SK-N-SH treated with all-trans-retinoic acid at 6 μM for 48 hours (cell line): ENCODE measurements at regions not wholly inside any gene's neighbourhood (a gene's known extent, or its start where the extent isn't known, plus 50 kb on each side); places are given as distances from the start of the nearest gene placed in this dataset.

Source experiments
- ATAC-seq: fragments of 200-7000 bp; cut with Tn5 transposase; 3 replicates; pipeline ENCODE4 v1.9.1; 2020; ENCODE audit warnings: mild to moderate bottlenecking, moderate library complexity
- OSR1 ChIP-seq: fragments of 250-450 bp; sonication (Bioruptor Pico); IDR thresholded peaks from 2 replicates; pipeline ENCODE4 v1.8.0; 2022; ENCODE audit warnings: moderate library complexity, mild to moderate bottlenecking, inconsistent platforms
- PATZ1 ChIP-seq: fragments of 250-450 bp; sonication (Bioruptor Pico); IDR thresholded peaks from 2 replicates; pipeline ENCODE4 v1.8.0; 2020; ENCODE audit warnings: mild to moderate bottlenecking, moderate library complexity, borderline replicate concordance
- PPARA ChIP-seq: fragments of 250-450 bp; sonication (Bioruptor Pico); IDR thresholded peaks from 2 replicates; pipeline ENCODE4 v1.5.0; 2020; ENCODE audit warnings: mild to moderate bottlenecking, borderline replicate concordance
- ZC3H10 ChIP-seq: fragments of 250-450 bp; sonication (Bioruptor Pico); IDR thresholded peaks from 2 replicates; pipeline ENCODE4 v1.5.1; 2021; ENCODE audit warnings: mild to moderate bottlenecking, moderate library complexity
- ZFP30 ChIP-seq: fragments of 450-650 bp; formaldehyde crosslinking; IDR thresholded peaks from 2 replicates; pipeline ENCODE4 v1.5.0; 2022; ENCODE audit warnings: mild to moderate bottlenecking, moderate library complexity
- TF ChIP-seq, protein P1 (sequence below): fragments of 250-450 bp; sonication (Bioruptor Pico); IDR thresholded peaks from 2 replicates; pipeline ENCODE4 v1.8.0; 2021; ENCODE audit warnings: low read depth, mild to moderate bottlenecking, moderate library complexity, borderline replicate concordance

DNA sequence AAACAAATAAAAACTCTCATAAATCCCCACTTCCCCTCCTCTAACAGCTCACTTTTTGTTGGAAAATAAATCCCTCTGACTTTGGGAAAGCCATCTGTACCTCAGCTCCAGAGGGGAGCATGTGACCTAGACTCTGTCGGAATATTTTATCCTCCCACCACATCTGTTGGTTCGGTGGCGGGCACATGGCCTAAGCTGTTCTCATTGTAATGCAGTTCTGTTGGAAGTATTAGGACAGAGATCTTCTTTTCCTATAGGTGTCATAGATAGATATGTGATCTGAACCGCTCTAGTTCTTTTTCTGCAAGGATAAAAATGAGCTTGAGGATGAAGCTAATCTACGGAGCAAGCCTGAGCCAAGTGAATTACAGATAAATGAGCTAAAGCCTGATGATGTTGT is 50.5 kb upstream of the EPS8L3 start:
- TF ChIP-seq, protein P1, sequence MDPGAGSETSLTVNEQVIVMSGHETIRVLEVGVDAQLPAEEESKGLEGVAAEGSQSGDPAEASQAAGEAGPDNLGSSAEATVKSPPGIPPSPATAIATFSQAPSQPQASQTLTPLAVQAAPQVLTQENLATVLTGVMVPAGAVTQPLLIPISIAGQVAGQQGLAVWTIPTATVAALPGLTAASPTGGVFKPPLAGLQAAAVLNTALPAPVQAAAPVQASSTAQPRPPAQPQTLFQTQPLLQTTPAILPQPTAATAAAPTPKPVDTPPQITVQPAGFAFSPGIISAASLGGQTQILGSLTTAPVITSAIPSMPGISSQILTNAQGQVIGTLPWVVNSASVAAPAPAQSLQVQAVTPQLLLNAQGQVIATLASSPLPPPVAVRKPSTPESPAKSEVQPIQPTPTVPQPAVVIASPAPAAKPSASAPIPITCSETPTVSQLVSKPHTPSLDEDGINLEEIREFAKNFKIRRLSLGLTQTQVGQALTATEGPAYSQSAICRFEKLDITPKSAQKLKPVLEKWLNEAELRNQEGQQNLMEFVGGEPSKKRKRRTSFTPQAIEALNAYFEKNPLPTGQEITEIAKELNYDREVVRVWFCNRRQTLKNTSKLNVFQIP (CRISPR knock-in tag), result no peak
- TF ChIP-seq PATZ1 (CRISPR knock-in tag) (no peak), ZFP30 (no peak), ZC3H10 (CRISPR knock-in tag) (no peak), OSR1 (no peak), PPARA (CRISPR knock-in tag) (no peak)
- no peak for ATAC-seq
